Mesodermal cell (in vitro differentiated cells): ENCODE measurements at regions not wholly inside any gene's neighbourhood (a gene's known extent, or its start where the extent isn't known, plus 50 kb on each side); places are given as distances from the start of the nearest gene placed in this dataset.
"Not testable (repeated sequence)": the region's sequence is repeated elsewhere in the genome, so short reads cannot be mapped to it uniquely, and the experiment has no call there.

Experiments used
- H3K27ac ChIP-seq: 2 replicates; pipeline ENCODE4 v1.7.0; 2013; ENCODE audit warnings: mild to moderate bottlenecking, low read depth, low read length, moderate library complexity; ENCODE audit not compliant: severe bottlenecking
- H3K36me3 ChIP-seq: 2 replicates; pipeline ENCODE4 v1.7.1; 2013; ENCODE audit warnings: mild to moderate bottlenecking, low read length, moderate library complexity; ENCODE audit not compliant: control insufficient read depth, insufficient read depth
- H3K4me1 ChIP-seq: one replicate; pipeline ENCODE4 v1.7.1; 2013; ENCODE audit warnings: mild to moderate bottlenecking, low read length; ENCODE audit not compliant: insufficient read depth, control insufficient read depth, poor library complexity, severe bottlenecking
- H3K4me3 ChIP-seq: 2 replicates; pipeline ENCODE4 v1.7.0; 2013; ENCODE audit warnings: low read length, control low read depth, mild to moderate bottlenecking; ENCODE audit not compliant: insufficient read depth, poor library complexity, severe bottlenecking; ENCODE audit errors: extremely low read depth
- H3K9me3 ChIP-seq: 2 replicates; pipeline ENCODE4 v1.7.1; 2013; ENCODE audit warnings: mild to moderate bottlenecking, low read length, moderate library complexity; ENCODE audit not compliant: control insufficient read depth
- WGBS, 2 experiments: methylation state at CpG; one replicate each; pipeline ENCODE4 v1.1.5; 2013; ENCODE audit warnings: missing lambda C conversion rate in 2 of 2; ENCODE audit not compliant: insufficient coverage in 2 of 2; 5-methylcytosine and 5-hydroxymethylcytosine counted together

GRCh38 chr9:78973907-78974306 is 597.9 kb upstream of the TLE4 start:
- Histone ChIP-seq H3K4me3 (no peak overlapping the region), H3K4me1 (peaks cover 5% of the 10 kb centered on the region), H3K9me3 (peaks cover 2% of the 10 kb centered on the region), H3K27ac (no peak overlapping the region), H3K36me3 (no peaks in the 10 kb centered on the region)

GRCh38 chr9:78982849-78983248 is 588.9 kb upstream of the TLE4 start:
- no peaks in the 10 kb centered on the region for H3K36me3 ChIP-seq
- peaks cover 9% of the 10 kb centered on the region for H3K4me1 ChIP-seq
- no peak overlapping the region for H3K4me3 ChIP-seq
- no peak overlapping the region for H3K27ac ChIP-seq
- 67% methylated on average over 1 of the region's 3 CpGs; no CpG with 5 or more reads in 1 of the 2 experiments for WGBS, 2 experiments
- no peaks in the 10 kb centered on the region for H3K9me3 ChIP-seq

DNA sequence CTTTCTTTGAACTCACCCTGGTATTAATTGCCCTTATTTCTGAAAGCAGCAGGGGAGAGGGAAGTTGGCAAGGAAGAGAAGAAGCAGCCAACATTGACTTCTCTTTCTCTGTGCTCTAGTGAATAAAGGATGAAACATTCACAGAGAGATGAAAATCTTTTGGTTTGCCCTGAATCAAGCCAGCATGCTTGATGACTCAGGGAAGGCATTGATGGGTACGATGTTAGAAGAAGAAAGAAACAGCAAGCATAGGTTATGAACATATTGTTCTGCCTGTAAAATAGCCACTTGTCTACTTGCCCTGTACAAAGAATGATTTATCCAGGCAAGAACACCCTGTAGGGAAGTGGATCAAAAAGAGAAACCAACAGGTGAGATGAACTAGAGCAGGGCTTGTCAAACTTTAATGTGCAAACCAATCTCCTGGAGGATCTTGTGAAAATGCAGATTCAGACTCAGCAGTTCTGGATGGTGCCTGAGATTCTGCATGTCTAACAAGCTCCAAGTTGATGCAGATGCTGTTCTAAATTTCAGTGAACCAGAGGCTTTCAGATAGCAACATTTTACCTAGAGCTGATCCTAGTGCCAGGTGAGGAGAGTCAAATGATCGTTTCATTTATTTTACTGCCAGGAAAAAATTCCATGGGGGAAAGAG is 586.6 kb upstream of the TLE4 start:
- Histone ChIP-seq H3K4me3 (no peak overlapping the region), H3K27ac (no peak overlapping the region), H3K36me3 (no peaks in the 10 kb centered on the region), H3K9me3 (no peaks in the 10 kb centered on the region), H3K4me1 (peaks cover 9% of the 10 kb centered on the region)
- 49 to 67% methylated on average over 1 to 2 of the region's 2 CpGs for whole genome bisulfite sequencing, 2 experiments

DNA sequence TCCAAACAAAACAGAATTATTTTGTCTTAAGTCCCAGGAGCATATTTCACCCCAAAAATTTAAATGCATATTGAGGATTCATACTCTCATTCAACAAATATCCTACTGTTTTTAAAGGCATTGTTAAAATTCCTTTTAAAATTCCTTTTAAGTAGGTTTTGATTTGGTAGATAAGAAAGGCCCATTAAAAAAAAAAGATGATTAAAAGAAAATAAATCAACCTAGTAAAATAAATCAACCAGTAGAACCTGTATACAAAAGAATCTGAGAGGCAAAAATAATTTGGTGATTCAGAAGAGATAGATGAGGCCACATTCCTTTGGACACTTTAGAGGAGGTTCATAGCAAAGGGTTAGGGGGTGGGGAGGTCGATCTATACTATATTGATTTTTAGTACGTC is 585.3 kb upstream of the TLE4 start:
- no peaks in the 10 kb centered on the region for H3K9me3 ChIP-seq
- no peak overlapping the region for H3K4me3 ChIP-seq
- H3K36me3 ChIP-seq, result no peaks in the 10 kb centered on the region
- no peak overlapping the region for H3K27ac ChIP-seq
- H3K4me1 ChIP-seq, result peaks cover 9% of the 10 kb centered on the region
- WGBS, 2 experiments, result no CpG with 5 or more reads among the region's 2 CpGs

- H3K36me3 ChIP-seq, result no peaks in the 10 kb centered on the region
- H3K4me3 ChIP-seq, result no peak overlapping the region
- H3K4me1 ChIP-seq, result peaks cover 9% of the 10 kb centered on the region
- WGBS, 2 experiments, result 100% methylated on average over 1 of the region's 2 CpGs
- no peak overlapping the region for H3K27ac ChIP-seq
- no peaks in the 10 kb centered on the region for H3K9me3 ChIP-seq
These were observed 582.6 kb upstream of the TLE4 start for GRCh38 chr9:78989031-78989658.

DNA sequence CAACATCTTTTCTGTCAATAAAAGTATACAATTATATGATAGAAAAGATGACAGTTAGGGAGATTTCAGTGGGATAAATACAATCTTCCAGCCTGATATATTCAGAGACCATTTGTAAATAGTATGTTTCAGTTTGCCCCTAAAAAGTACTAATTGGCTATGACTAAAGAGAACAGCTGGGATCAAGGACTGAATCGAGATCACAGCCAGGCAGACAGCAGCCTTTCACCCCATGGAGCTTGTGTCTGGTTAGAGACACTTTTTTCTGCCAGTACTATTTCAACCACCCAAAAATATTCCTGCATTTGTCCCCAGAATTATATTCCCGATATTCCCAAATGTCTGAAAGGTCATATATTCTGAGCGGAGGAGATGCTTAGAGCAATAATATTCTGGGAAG is 577.3 kb upstream of the TLE4 start:
- no peak overlapping the region for H3K4me3 ChIP-seq
- no peak overlapping the region for H3K27ac ChIP-seq
- no peaks in the 10 kb centered on the region for H3K36me3 ChIP-seq
- no peaks in the 10 kb centered on the region for H3K9me3 ChIP-seq
- no CpG with 5 or more reads among the region's 3 CpGs for WGBS, 2 experiments
- H3K4me1 ChIP-seq, result no peaks in the 10 kb centered on the region

GRCh38 chr9:78994974-78995373 is 576.8 kb upstream of the TLE4 start:
- not testable (repeated sequence) for H3K27ac ChIP-seq, H3K4me3 ChIP-seq, H3K4me1 ChIP-seq, H3K9me3 ChIP-seq, H3K36me3 ChIP-seq
- 60% methylated on average over 1 of the region's 2 CpGs; no CpG with 5 or more reads in 1 of the 2 experiments for WGBS, 2 experiments

GRCh38 chr9:78997296-78997695 is 574.5 kb upstream of the TLE4 start:
- Histone ChIP-seq H3K27ac (no peak overlapping the region), H3K9me3 (no peaks in the 10 kb centered on the region), H3K4me1 (no peaks in the 10 kb centered on the region), H3K36me3 (no peaks in the 10 kb centered on the region), H3K4me3 (no peak overlapping the region)

DNA sequence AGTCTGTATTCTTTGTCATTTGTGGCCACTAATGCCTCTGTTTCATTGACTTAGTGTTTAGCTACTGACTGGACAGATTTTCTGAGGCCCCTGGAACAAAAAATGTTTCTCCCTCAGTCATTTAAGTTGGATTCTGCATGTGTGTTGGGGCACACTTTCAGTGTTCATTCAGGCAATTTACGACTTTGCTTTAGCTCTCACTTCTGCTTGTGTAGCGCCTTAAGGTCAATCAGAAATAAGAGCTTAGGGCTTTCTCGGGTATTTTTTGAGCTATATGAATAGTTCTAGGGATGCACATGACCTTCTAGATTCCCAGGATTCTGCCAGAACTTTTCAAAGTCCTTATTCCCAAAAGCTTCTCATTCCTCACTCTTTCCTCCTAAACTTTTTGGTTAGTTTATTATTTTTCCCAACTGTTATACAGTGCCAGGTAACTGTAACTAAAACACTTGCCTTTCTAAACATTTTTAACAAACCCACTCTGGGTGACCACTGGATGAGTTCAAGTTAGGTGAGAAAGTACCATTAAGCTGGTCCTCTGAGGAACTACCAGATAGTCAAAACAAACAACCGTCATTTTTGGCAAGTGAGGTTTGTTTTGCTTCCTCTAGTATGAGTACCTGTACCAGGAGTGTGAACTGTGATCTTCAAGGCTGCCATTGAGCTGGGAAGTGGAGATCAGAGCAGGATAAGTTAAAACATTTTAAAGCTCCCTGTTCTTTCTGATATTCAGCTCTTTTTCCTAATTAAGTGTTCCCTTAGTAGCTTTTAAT is 571.3 kb upstream of the TLE4 start:
- 86 to 92% methylated on average over 1 to 2 of the region's 4 CpGs for WGBS, 2 experiments
- H3K4me1 ChIP-seq, result peaks cover under 1% of the 10 kb centered on the region

DNA sequence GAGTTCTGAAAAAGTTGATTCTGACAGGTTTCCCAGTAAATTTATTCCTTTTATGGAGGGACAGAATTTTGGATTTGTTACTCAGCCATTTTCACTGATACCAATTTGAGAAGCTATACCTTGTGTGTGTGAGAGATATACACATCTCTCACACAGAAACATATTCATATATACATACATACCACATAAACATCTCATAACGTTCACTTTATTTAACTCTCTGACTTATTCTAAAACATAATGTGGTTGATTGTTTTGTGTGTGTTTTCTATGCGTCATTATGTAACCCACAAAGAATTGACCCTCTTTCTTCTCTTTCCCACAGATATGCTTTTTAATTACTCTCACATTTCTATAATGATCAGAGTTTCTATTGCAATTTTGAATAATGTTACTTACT is 570.8 kb upstream of the TLE4 start:
- no peaks in the 10 kb centered on the region for H3K9me3 ChIP-seq
- no CpG with 5 or more reads among the region's 2 CpGs for WGBS, 2 experiments
- peaks cover 4% of the 10 kb centered on the region for H3K4me1 ChIP-seq
- no peak overlapping the region for H3K27ac ChIP-seq
- H3K4me3 ChIP-seq, result no peak overlapping the region
- H3K36me3 ChIP-seq, result no peaks in the 10 kb centered on the region

More for the DNA sequence above, 571.3 kb upstream of the TLE4 start:
- Histone ChIP-seq H3K4me3 (no peak overlapping the region), H3K27ac (no peak overlapping the region), H3K36me3 (no peaks in the 10 kb centered on the region), H3K9me3 (no peaks in the 10 kb centered on the region)

- WGBS, 2 experiments, result 80% methylated on average over 1 of the region's 2 CpGs; no CpG with 5 or more reads in 1 of the 2 experiments
- Histone ChIP-seq H3K4me3 (no peak overlapping the region), H3K27ac (no peak overlapping the region), H3K4me1 (peaks cover 9% of the 10 kb centered on the region), H3K9me3 (no peaks in the 10 kb centered on the region), H3K36me3 (no peaks in the 10 kb centered on the region)
These were observed 568.3 kb upstream of the TLE4 start for GRCh38 chr9:79003514-79003913.
